Progenitor cell of endocrine pancreas (in vitro differentiated cells): ENCODE measurements at regions not wholly inside any gene's neighbourhood (a gene's known extent, or its start where the extent isn't known, plus 50 kb on each side); places are given as distances from the start of the nearest gene placed in this dataset.

Experiments
- DNase-seq: peaks from one replicate; pipeline ENCODE4 v3.0.0; 2021; ENCODE audit warnings: low spot score; ENCODE audit not compliant: unreplicated experiment
- H3K27ac Mint-ChIP-seq: 2 replicates; pipeline ENCODE4 v1.8.0; 2021; ENCODE audit warnings: mild to moderate bottlenecking, moderate library complexity, mixed read lengths
- H3K27me3 Mint-ChIP-seq: 2 replicates; pipeline ENCODE4 v1.8.0; 2021; ENCODE audit warnings: mixed read lengths
- H3K36me3 Mint-ChIP-seq: 2 replicates; pipeline ENCODE4 v1.8.0; 2022; ENCODE audit warnings: mixed read lengths; ENCODE audit not compliant: insufficient read depth
- H3K4me1 Mint-ChIP-seq: 2 replicates; pipeline ENCODE4 v1.8.0; 2021; ENCODE audit warnings: low read depth, mixed read lengths
- H3K4me3 Mint-ChIP-seq: 2 replicates; pipeline ENCODE4 v1.8.0; 2021; ENCODE audit warnings: low read depth, mild to moderate bottlenecking, moderate library complexity, mixed read lengths
- H3K9me3 Mint-ChIP-seq: 2 replicates; pipeline ENCODE4 v1.8.0; 2021; ENCODE audit warnings: low read depth, mixed read lengths
- CTCF ChIP-seq: fragments of 200-600 bp; sonication (generic); IDR thresholded peaks from one replicate; pipeline ENCODE4 v1.5.0; 2021; ENCODE audit warnings: antibody characterized with exemption, mild to moderate bottlenecking; ENCODE audit not compliant: unreplicated experiment

GRCh38 chr1:101148980-101149379 is 87.8 kb upstream of the S1PR1 start:
- H3K9me3 Mint-ChIP-seq = no peaks in the 10 kb centered on the region
- peaks cover 5% of the 10 kb centered on the region for H3K4me1 Mint-ChIP-seq
- H3K27ac Mint-ChIP-seq = peak overlapping the region; percentile 9
- H3K27me3 Mint-ChIP-seq = no peaks in the 10 kb centered on the region
- no peak for DNase-seq
- no peak for TF ChIP-seq CTCF
- no peak overlapping the region for H3K4me3 Mint-ChIP-seq
- H3K36me3 Mint-ChIP-seq = no peaks in the 10 kb centered on the region

- H3K27ac Mint-ChIP-seq = no peak overlapping the region
- no peak for DNase-seq
- TF ChIP-seq CTCF = no peak
- H3K9me3 Mint-ChIP-seq = no peaks in the 10 kb centered on the region
- H3K36me3 Mint-ChIP-seq = no peaks in the 10 kb centered on the region
- H3K27me3 Mint-ChIP-seq = no peaks in the 10 kb centered on the region
- peaks cover 5% of the 10 kb centered on the region for H3K4me1 Mint-ChIP-seq
- H3K4me3 Mint-ChIP-seq = no peak overlapping the region
Observed at GRCh38 chr1:101147381-101147780, 89.4 kb upstream of the S1PR1 start.

GRCh38 chr1:101145449-101145820 is 91.4 kb upstream of the S1PR1 start:
- no peak overlapping the region for H3K4me3 Mint-ChIP-seq
- DNase-seq = no peak

GRCh38 chr1:101144671-101145448 is 92.0 kb upstream of the S1PR1 start:
- no peak overlapping the region for H3K4me3 Mint-ChIP-seq

More at GRCh38 chr1:101145449-101145820, 91.4 kb upstream of the S1PR1 start:
- no peaks in the 10 kb centered on the region for H3K27me3 Mint-ChIP-seq
- H3K27ac Mint-ChIP-seq = no peak overlapping the region
- no peaks in the 10 kb centered on the region for H3K9me3 Mint-ChIP-seq
- TF ChIP-seq CTCF = no peak
- H3K4me1 Mint-ChIP-seq = peaks cover 5% of the 10 kb centered on the region
- H3K36me3 Mint-ChIP-seq = no peaks in the 10 kb centered on the region

GRCh38 chr1:101142244-101142643 is 94.6 kb upstream of the S1PR1 start:
- Mint-ChIP-seq H3K36me3 (no peaks in the 10 kb centered on the region), H3K4me3 (no peak overlapping the region), H3K27me3 (no peaks in the 10 kb centered on the region), H3K9me3 (no peaks in the 10 kb centered on the region), H3K27ac (no peak overlapping the region), H3K4me1 (peaks cover 21% of the 10 kb centered on the region)
- TF ChIP-seq CTCF = no peak
- no peak for DNase-seq

More at GRCh38 chr1:101144671-101145448, 92.0 kb upstream of the S1PR1 start:
- Mint-ChIP-seq H3K9me3 (no peaks in the 10 kb centered on the region), H3K4me1 (peaks cover 5% of the 10 kb centered on the region), H3K27ac (no peak overlapping the region), H3K36me3 (no peaks in the 10 kb centered on the region), H3K27me3 (no peaks in the 10 kb centered on the region)
- no peak for DNase-seq
- TF ChIP-seq CTCF = no peak
